HepG2 (cell line): ENCODE measurements at regions not wholly inside any gene's neighbourhood (a gene's known extent, or its start where the extent isn't known, plus 50 kb on each side); places are given as distances from the start of the nearest gene placed in this dataset.
A peak's percentile ranks its signal among the peaks of the same experiment; 100 is the strongest.

ENCODE experiments used
- ATAC-seq: fragments of 200-7000 bp; cut with Tn5 transposase; 3 replicates; pipeline ENCODE4 v1.9.1; 2020; ENCODE audit warnings: mild to moderate bottlenecking, moderate library complexity
- BruUV-seq: library from RNA; stranded (reverse); fragments of 400-500 nt; replicated peaks from 2 replicates; lab custom pipeline; 2021; lab: Mats Ljungman, UMichigan
- CTCF ChIA-PET: fragments of 300-600 bp; formaldehyde crosslinking; extraction: SDS; loops from one replicate; lab custom pipeline; 2021; ENCODE audit warnings: low total read pairs, inconsistent platforms, low intra/inter-chr PET ratio; lab: Yijun Ruan, JAX
- POLR2A ChIA-PET: fragments of 350-600 bp; sonication (Branson Sonifier 250); formaldehyde crosslinking; loops from one replicate; lab custom pipeline; 2020; ENCODE audit warnings: antibody characterized with exemption, inconsistent platforms; lab: Yijun Ruan, JAX
- DNase-seq: peaks from one replicate; pipeline ENCODE4 v3.0.0-alpha.2; 2015; ENCODE audit warnings: low spot score
- FAIRE-seq: peaks from 3 replicates; lab custom pipeline; 2011; peaks lifted over from hg19 to GRCh38; lab: Jason Lieb, UNC
- H2AFZ ChIP-seq: one replicate; pipeline ENCODE4 v1.6.1; 2011; ENCODE audit warnings: low read length, inconsistent platforms
- H3K27ac ChIP-seq: fragments of 300-600 bp; 3 replicates; pipeline ENCODE4 v1.8.0; 2011; ENCODE audit warnings: mixed run types, mild to moderate bottlenecking, mixed read lengths, low read length, inconsistent platforms; ENCODE audit not compliant: insufficient read depth; ENCODE audit errors: extremely low read length
- H3K27me3 ChIP-seq, 2 experiments: fragments of 200-600 bp in 1 of 2; 2 replicates in 1 of 2; 3 replicates in 1 of 2; pipeline versions ENCODE4 v1.6.0 to v1.8.0; 2011; ENCODE audit warnings: low read length in 2 of 2, mild to moderate bottlenecking in 2 of 2, moderate library complexity in 2 of 2, inconsistent platforms in 1 of 2; ENCODE audit not compliant: insufficient read depth in 2 of 2, control insufficient read depth in 1 of 2
- H3K36me3 ChIP-seq, 2 experiments: fragments of 200-600 bp in 1 of 2; replicated peaks in 1 of 2; 2 replicates in 1 of 2; 3 replicates in 1 of 2; pipeline versions ENCODE4 v1.5.1 to v1.8.0; 2011; ENCODE audit warnings: low read length in 2 of 2, inconsistent platforms in 1 of 2; ENCODE audit not compliant: insufficient read depth in 2 of 2, control insufficient read depth in 1 of 2
- H3K4me1 ChIP-seq: 2 replicates; pipeline ENCODE4 v1.5.1; 2012; ENCODE audit warnings: low read length, inconsistent platforms; ENCODE audit not compliant: insufficient read depth
- H3K4me2 ChIP-seq: 2 replicates; pipeline ENCODE4 v1.6.0; 2011; ENCODE audit warnings: low read depth, low read length, inconsistent platforms
- H3K4me3 ChIP-seq, 3 experiments: fragments of 200-600 bp in 1 of 3; sonication (generic), shearing (Covaris generic) in 1 of 3; replicated peaks in 1 of 3; 2 replicates each; pipeline ENCODE4 v1.5.1; 2011 to 2016; ENCODE audit warnings: low read length in 3 of 3, inconsistent platforms in 2 of 3, low read depth in 2 of 3, mild to moderate bottlenecking in 2 of 3, control low read depth in 1 of 3, mixed read lengths in 1 of 3; ENCODE audit not compliant: insufficient read depth in 1 of 3
- H3K79me2 ChIP-seq: one replicate; pipeline ENCODE4 v1.6.1; 2011; ENCODE audit warnings: low read length, inconsistent platforms; ENCODE audit not compliant: insufficient read depth
- H3K9ac ChIP-seq: 2 replicates; pipeline ENCODE4 v1.6.0; 2011; ENCODE audit warnings: mild to moderate bottlenecking, low read depth, low read length, inconsistent platforms; ENCODE audit not compliant: insufficient read depth
- H3K9me3 ChIP-seq: 2 replicates; pipeline ENCODE4 v1.5.1; 2012; ENCODE audit warnings: mild to moderate bottlenecking, low read length
- H4K20me1 ChIP-seq: 2 replicates; pipeline ENCODE4 v1.6.0; 2011; ENCODE audit warnings: inconsistent platforms, mild to moderate bottlenecking, low read length, moderate library complexity; ENCODE audit not compliant: insufficient read depth
- MAFF ChIP-seq: IDR thresholded peaks from 2 replicates; pipeline ENCODE4 v1.6.1; 2011; ENCODE audit warnings: low read depth, low read length, improper control_type of control experiment
- NAIF1 ChIP-seq: sonication (generic); formaldehyde crosslinking; IDR thresholded peaks from 2 replicates; pipeline ENCODE4 v1.5.0; 2020; ENCODE audit warnings: mild to moderate bottlenecking, missing genetic modification reagents, borderline replicate concordance
- ZNF292 ChIP-seq: sonication (generic); formaldehyde crosslinking; IDR thresholded peaks from 2 replicates; pipeline ENCODE4 v1.8.1; 2022; ENCODE audit warnings: mild to moderate bottlenecking, low read depth, missing genetic modification reagents, borderline replicate concordance
- ZNF337 ChIP-seq: sonication (generic); formaldehyde crosslinking; IDR thresholded peaks from 2 replicates; pipeline ENCODE4 v1.5.1; 2020; ENCODE audit warnings: missing genetic modification reagents, low read depth, mild to moderate bottlenecking, borderline replicate concordance
- ZNF782 ChIP-seq: sonication (generic); formaldehyde crosslinking; IDR thresholded peaks from 2 replicates; pipeline ENCODE4 v1.4.0; 2020; ENCODE audit warnings: missing genetic modification reagents, mild to moderate bottlenecking, borderline replicate concordance
- ZSCAN25 ChIP-seq: sonication (generic); formaldehyde crosslinking; IDR thresholded peaks from 2 replicates; pipeline ENCODE4 v1.8.0; 2022; ENCODE audit warnings: mild to moderate bottlenecking, missing genetic modification reagents
- WGBS: methylation state at CpG from one replicate; pipeline ENCODE4 v1.1.6; 2017; ENCODE audit warnings: low lambda C conversion rate; 5-methylcytosine and 5-hydroxymethylcytosine counted together
- in situ Hi-C: cut with HindIII; loops from 2 replicates; pipeline ENCODE4 v1.10.0; 2017; ENCODE audit warnings: low pct_unique_long_range_greater_than_20kb; ENCODE audit not compliant: extremely low pct_ligation_motif_present
- intact Hi-C: fragments of 100-400 bp; cut with micrococcal nuclease; formaldehyde crosslinking; loops from one replicate; pipeline ENCODE4 v1.10.0; 2022; ENCODE audit not compliant: unreplicated experiment
- TF ChIP-seq, protein P1 (sequence below): sonication (generic); formaldehyde crosslinking; IDR thresholded peaks from 2 replicates; pipeline ENCODE4 v1.4.0; 2020; ENCODE audit warnings: mild to moderate bottlenecking, missing genetic modification reagents

DNA sequence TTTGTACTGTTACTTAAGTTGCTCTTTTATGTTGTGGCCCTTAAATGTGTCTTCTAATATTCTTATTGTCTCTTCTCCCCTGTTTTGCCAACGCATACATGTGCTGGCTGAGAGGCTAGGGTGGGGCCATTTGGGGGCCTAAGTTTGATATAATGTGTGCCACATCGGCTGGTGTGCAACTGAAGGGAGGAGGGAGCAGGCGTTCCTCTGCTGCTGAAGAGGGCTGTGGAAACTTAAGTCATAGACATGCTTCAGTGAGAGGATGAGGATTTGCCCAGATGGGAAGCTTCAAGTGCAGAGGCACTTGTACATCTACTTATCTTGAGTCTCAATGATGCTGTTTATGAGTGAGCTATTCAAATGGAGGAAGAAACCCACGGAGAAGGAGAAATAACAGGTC is 630.6 kb downstream of the LMO4 start:
- H3K9ac ChIP-seq = no peak overlapping the region
- H3K9me3 ChIP-seq = no peaks in the 10 kb centered on the region
- CTCF ChIA-PET = no interaction called here
- TF ChIP-seq, protein P1, sequence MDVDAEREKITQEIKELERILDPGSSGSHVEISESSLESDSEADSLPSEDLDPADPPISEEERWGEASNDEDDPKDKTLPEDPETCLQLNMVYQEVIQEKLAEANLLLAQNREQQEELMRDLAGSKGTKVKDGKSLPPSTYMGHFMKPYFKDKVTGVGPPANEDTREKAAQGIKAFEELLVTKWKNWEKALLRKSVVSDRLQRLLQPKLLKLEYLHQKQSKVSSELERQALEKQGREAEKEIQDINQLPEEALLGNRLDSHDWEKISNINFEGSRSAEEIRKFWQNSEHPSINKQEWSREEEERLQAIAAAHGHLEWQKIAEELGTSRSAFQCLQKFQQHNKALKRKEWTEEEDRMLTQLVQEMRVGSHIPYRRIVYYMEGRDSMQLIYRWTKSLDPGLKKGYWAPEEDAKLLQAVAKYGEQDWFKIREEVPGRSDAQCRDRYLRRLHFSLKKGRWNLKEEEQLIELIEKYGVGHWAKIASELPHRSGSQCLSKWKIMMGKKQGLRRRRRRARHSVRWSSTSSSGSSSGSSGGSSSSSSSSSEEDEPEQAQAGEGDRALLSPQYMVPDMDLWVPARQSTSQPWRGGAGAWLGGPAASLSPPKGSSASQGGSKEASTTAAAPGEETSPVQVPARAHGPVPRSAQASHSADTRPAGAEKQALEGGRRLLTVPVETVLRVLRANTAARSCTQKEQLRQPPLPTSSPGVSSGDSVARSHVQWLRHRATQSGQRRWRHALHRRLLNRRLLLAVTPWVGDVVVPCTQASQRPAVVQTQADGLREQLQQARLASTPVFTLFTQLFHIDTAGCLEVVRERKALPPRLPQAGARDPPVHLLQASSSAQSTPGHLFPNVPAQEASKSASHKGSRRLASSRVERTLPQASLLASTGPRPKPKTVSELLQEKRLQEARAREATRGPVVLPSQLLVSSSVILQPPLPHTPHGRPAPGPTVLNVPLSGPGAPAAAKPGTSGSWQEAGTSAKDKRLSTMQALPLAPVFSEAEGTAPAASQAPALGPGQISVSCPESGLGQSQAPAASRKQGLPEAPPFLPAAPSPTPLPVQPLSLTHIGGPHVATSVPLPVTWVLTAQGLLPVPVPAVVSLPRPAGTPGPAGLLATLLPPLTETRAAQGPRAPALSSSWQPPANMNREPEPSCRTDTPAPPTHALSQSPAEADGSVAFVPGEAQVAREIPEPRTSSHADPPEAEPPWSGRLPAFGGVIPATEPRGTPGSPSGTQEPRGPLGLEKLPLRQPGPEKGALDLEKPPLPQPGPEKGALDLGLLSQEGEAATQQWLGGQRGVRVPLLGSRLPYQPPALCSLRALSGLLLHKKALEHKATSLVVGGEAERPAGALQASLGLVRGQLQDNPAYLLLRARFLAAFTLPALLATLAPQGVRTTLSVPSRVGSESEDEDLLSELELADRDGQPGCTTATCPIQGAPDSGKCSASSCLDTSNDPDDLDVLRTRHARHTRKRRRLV (CRISPR knock-in tag) = no peak
- TF ChIP-seq NAIF1 (CRISPR knock-in tag) = no peak
- no peak for TF ChIP-seq ZNF292 (CRISPR knock-in tag)
- H3K27ac ChIP-seq = no peak overlapping the region
- POLR2A ChIA-PET = no interaction called here
- WGBS = 39% methylated on average over 4 of the region's 4 CpGs
- FAIRE-seq = no peak
- H3K27me3 ChIP-seq = no peaks in the 10 kb centered on the region
- no peaks in the 10 kb centered on the region for H3K79me2 ChIP-seq
- intact Hi-C loops (no loop called here), in situ Hi-C loops (loop anchor here (25.0 kb wide), 1 partner anchor 622 kb away; the partner anchor contains the start of gene LMO4)
- H3K4me1 ChIP-seq = no peaks in the 10 kb centered on the region
- BruUV-seq = no TSS peak
- H3K4me3 ChIP-seq = no peak overlapping the region
- H2AFZ ChIP-seq = no peak overlapping the region
- no peaks in the 10 kb centered on the region for H4K20me1 ChIP-seq
- no peak overlapping the region for H3K4me2 ChIP-seq
- no peaks in the 10 kb centered on the region for H3K36me3 ChIP-seq
- ATAC-seq = no peak
- no peak for DNase-seq

DNA sequence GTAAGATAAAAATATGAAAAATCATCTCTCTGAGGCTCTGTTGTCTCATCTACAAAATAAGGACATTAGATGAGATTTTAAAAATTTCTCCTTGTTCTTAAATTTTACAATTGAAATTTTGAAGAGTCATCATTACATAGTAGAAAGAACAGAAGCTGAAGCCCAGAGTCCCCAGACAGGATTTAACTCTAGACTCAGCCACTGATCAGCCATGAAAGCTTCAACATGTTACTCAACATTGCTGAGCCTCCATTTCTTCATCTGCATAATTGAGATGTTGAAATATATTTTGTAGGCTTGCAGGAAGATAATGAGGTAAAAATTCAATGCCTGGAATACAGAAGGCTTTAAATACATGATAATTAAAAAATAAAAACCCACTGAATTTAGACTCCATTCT is 633.3 kb downstream of the LMO4 start:
- Histone ChIP-seq H3K4me3 (no peak overlapping the region), H4K20me1 (no peaks in the 10 kb centered on the region), H3K27me3 (no peaks in the 10 kb centered on the region; a peak in 1 of 5 replicates), H3K79me2 (no peaks in the 10 kb centered on the region), H3K4me1 (no peaks in the 10 kb centered on the region), H3K36me3 (no peaks in the 10 kb centered on the region)
- intact Hi-C loops (no loop called here), in situ Hi-C loops (loop anchor here (25.0 kb wide), 1 partner anchor 625 kb away; the partner anchor contains the start of gene LMO4)
- POLR2A ChIA-PET = no interaction called here
- ATAC-seq (no peak), DNase-seq (no peak), FAIRE-seq (no peak)
- no peak for TF ChIP-seq ZNF337
- no peak for TF ChIP-seq ZNF782 (CRISPR knock-in tag)
- TF ChIP-seq MAFF = 0 out of 2 replicates have a peak, but pooled peaks have one; percentile 9
- TF ChIP-seq ZSCAN25 (CRISPR knock-in tag) = no peak
- TF ChIP-seq, all 625 proteins: peak for 1
- no peaks in the 10 kb centered on the region for H3K9me3 ChIP-seq
- no peak overlapping the region for H2AFZ ChIP-seq
- BruUV-seq = no TSS peak
- CTCF ChIA-PET = no interaction called here
- H3K4me2 ChIP-seq = no peak overlapping the region
- no peak overlapping the region for H3K27ac ChIP-seq
- no peak overlapping the region for H3K9ac ChIP-seq
